GM12891 (cell line): ENCODE measurements at regions not wholly inside any gene's neighbourhood (a gene's known extent, or its start where the extent isn't known, plus 50 kb on each side); places are given as distances from the start of the nearest gene placed in this dataset.

ENCODE experiments used
- POLR2A ChIP-seq: IDR thresholded peaks from 2 replicates; pipeline ENCODE4 v1.6.1; 2011; ENCODE audit warnings: low read depth, low read length, control low read depth
- POLR2AphosphoS5 ChIP-seq: IDR thresholded peaks from 2 replicates; pipeline ENCODE4 v1.6.1; 2011; ENCODE audit warnings: low read depth, low read length, control low read depth
- POU2F2 ChIP-seq: IDR thresholded peaks from 2 replicates; pipeline ENCODE4 v1.6.1; 2011; ENCODE audit warnings: low read depth, mild to moderate bottlenecking, control low read depth, low read length, moderate library complexity
- SPI1 ChIP-seq: IDR thresholded peaks from 2 replicates; pipeline ENCODE4 v1.6.1; 2011; ENCODE audit warnings: low read depth, low read length, control low read depth
- TAF1 ChIP-seq: IDR thresholded peaks from 2 replicates; pipeline ENCODE4 v1.6.1; 2011; ENCODE audit warnings: low read depth, low read length, control low read depth

DNA sequence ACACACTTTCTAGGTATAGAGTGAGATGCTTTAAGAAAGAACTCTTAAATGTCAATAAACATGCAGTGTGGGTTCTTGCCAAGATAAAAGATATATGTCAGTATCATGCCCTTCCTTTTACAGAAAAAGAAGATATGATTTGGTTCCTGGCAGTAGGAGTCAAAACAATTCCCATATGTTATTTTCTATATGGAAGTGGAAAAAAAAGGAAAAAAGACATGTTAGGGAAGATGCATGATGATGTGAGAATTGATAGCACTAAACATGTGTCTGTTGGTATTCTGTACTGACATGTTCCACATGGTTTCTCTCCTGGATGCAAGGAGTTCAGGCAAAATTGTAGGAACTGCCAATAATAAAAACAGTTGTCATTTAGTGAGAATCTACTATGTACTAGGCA, 318.8 kb upstream of the DACH1 start:
- TF ChIP-seq POLR2A (no peak), POLR2AphosphoS5 (no peak), TAF1 (no peak), POU2F2 (no peak), SPI1 (no peak)
